H1 (cell line): ENCODE measurements at regions not wholly inside any gene's neighbourhood (a gene's known extent, or its start where the extent isn't known, plus 50 kb on each side); places are given as distances from the start of the nearest gene placed in this dataset.
A peak's percentile ranks its signal among the peaks of the same experiment; 100 is the strongest.

Experiments used
- CTCF ChIA-PET: fragments of 300-600 bp; sonication (Branson Sonifier 250); formaldehyde crosslinking; loops from one replicate; lab custom pipeline; 2021; ENCODE audit not compliant: partially characterized antibody; lab: Charles Lee
- POLR2A ChIA-PET: fragments of 300-600 bp; sonication (Branson Sonifier 250); formaldehyde crosslinking; loops from one replicate; lab custom pipeline; 2021; ENCODE audit warnings: inconsistent platforms; ENCODE audit not compliant: partially characterized antibody; lab: Charles Lee
- DNase-seq, 2 experiments: peaks; one replicate each; pipeline versions ENCODE4 v3.0.0 to v3.0.0-alpha.2; 2010 to 2022; ENCODE audit warnings: low spot score in 2 of 2, low read depth in 1 of 2, mixed read lengths in 1 of 2
- FAIRE-seq: peaks from 2 replicates; lab custom pipeline; 2011; peaks lifted over from hg19 to GRCh38; lab: Jason Lieb, UNC
- H2AFZ ChIP-seq: 2 replicates; pipeline ENCODE4 v1.8.1; 2012; ENCODE audit warnings: low read length, inconsistent platforms
- H2AK5ac ChIP-seq: 2 replicates; pipeline ENCODE4 v1.6.1; 2013; ENCODE audit warnings: low read depth, low read length
- H2BK120ac ChIP-seq: replicated peaks from 2 replicates; pipeline ENCODE3; 2013; ENCODE audit warnings: low read depth, low read length, inconsistent platforms
- H2BK12ac ChIP-seq: 2 replicates; pipeline ENCODE4 v1.6.1; 2013; ENCODE audit warnings: low read depth, low read length
- H2BK15ac ChIP-seq: 2 replicates; pipeline ENCODE4 v1.6.1; 2013; ENCODE audit warnings: low read length
- H2BK20ac ChIP-seq: 2 replicates; pipeline ENCODE4 v1.6.1; 2013; ENCODE audit warnings: low read length
- H2BK5ac ChIP-seq: 2 replicates; pipeline ENCODE4 v1.6.1; 2013; ENCODE audit warnings: low read depth, low read length
- H3K14ac ChIP-seq: 2 replicates; pipeline ENCODE4 v1.6.1; 2013; ENCODE audit warnings: inconsistent platforms; ENCODE audit not compliant: insufficient read length
- H3K18ac ChIP-seq: 2 replicates; pipeline ENCODE4 v1.6.1; 2013; ENCODE audit warnings: low read length; ENCODE audit errors: extremely low read depth
- H3K23ac ChIP-seq: 2 replicates; pipeline ENCODE4 v1.6.1; 2013; ENCODE audit warnings: inconsistent platforms; ENCODE audit not compliant: insufficient read length
- H3K23me2 ChIP-seq: 2 replicates; pipeline ENCODE4 v1.6.1; 2013; ENCODE audit warnings: low read depth, low read length
- H3K27ac ChIP-seq: 2 replicates; pipeline ENCODE4 v1.6.1; 2011; ENCODE audit warnings: low read depth, low read length, inconsistent platforms
- H3K27me3 ChIP-seq, 4 experiments: replicated peaks in 1 of 4; 1 replicate in 1 of 4; 2 replicates in 3 of 4; pipeline versions ENCODE4 v1.6.1 to v1.8.1; 2011 to 2013; ENCODE audit warnings: low read length in 3 of 4, mild to moderate bottlenecking in 3 of 4, inconsistent platforms in 2 of 4, mixed read lengths in 2 of 4, moderate library complexity in 1 of 4; ENCODE audit not compliant: control insufficient read depth in 3 of 4, insufficient read depth in 3 of 4; ENCODE audit errors: extremely low read depth in 1 of 4
- H3K36me3 ChIP-seq, 4 experiments: 2 replicates each; pipeline versions ENCODE4 v1.6.1 to v1.8.1; 2011 to 2013; ENCODE audit warnings: mild to moderate bottlenecking in 4 of 4, low read length in 3 of 4, moderate library complexity in 2 of 4, control low read depth in 1 of 4, inconsistent platforms in 1 of 4; ENCODE audit not compliant: insufficient read depth in 4 of 4, control insufficient read depth in 2 of 4
- H3K4ac ChIP-seq: replicated peaks from 2 replicates; pipeline ENCODE3; 2013; ENCODE audit warnings: low read length, low read depth, mixed read lengths, inconsistent platforms; ENCODE audit not compliant: insufficient read length
- H3K4me1 ChIP-seq, 4 experiments: replicated peaks in 1 of 4; 1 replicate in 1 of 4; 2 replicates in 3 of 4; pipeline versions ENCODE4 v1.6.1 to v1.8.1; 2011 to 2013; ENCODE audit warnings: low read length in 3 of 4, inconsistent platforms in 2 of 4, mixed read lengths in 1 of 4; ENCODE audit not compliant: insufficient read depth in 4 of 4, control insufficient read depth in 3 of 4
- H3K4me2 ChIP-seq, 2 experiments: 2 replicates each; pipeline versions ENCODE4 v1.6.1 to v1.8.1; 2011 to 2013; ENCODE audit warnings: low read depth in 2 of 2, low read length in 2 of 2, control low read depth in 1 of 2, inconsistent platforms in 1 of 2, mild to moderate bottlenecking in 1 of 2; ENCODE audit not compliant: insufficient read depth in 1 of 2
- H3K4me3 ChIP-seq, 4 experiments: fragments of 200-600, 300-600 bp in 1 of 4; sonication (generic), shearing (Covaris generic), sonication (Bioruptor Twin) in 1 of 4; 2 replicates each; pipeline versions ENCODE4 v1.5.1 to v1.8.1; 2011 to 2016; ENCODE audit warnings: low read length in 4 of 4, low read depth in 3 of 4, control low read depth in 2 of 4, inconsistent platforms in 2 of 4, mild to moderate bottlenecking in 2 of 4, mixed read lengths in 1 of 4, moderate library complexity in 1 of 4; ENCODE audit not compliant: insufficient read depth in 2 of 4; ENCODE audit errors: extremely low read depth in 1 of 4
- H3K56ac ChIP-seq: replicated peaks from 2 replicates; pipeline ENCODE3; 2013; ENCODE audit warnings: low read depth, mild to moderate bottlenecking, mixed read lengths, low read length, inconsistent platforms; ENCODE audit not compliant: insufficient read length
- H3K79me1 ChIP-seq: 2 replicates; pipeline ENCODE4 v1.6.1; 2013; ENCODE audit warnings: low read depth, low read length, control low read depth
- H3K79me2 ChIP-seq, 2 experiments: 2 replicates each; pipeline versions ENCODE4 v1.6.1 to v1.8.1; 2012 to 2013; ENCODE audit warnings: low read length in 2 of 2, mild to moderate bottlenecking in 2 of 2, inconsistent platforms in 1 of 2; ENCODE audit not compliant: insufficient read depth in 2 of 2, control insufficient read depth in 1 of 2
- H3K9ac ChIP-seq, 4 experiments: replicated peaks in 1 of 4; 1 replicate in 1 of 4; 2 replicates in 3 of 4; pipeline versions ENCODE4 v1.6.1 to v1.8.1; 2011 to 2013; ENCODE audit warnings: low read depth in 3 of 4, low read length in 3 of 4, control low read depth in 2 of 4, mild to moderate bottlenecking in 2 of 4, moderate library complexity in 2 of 4, inconsistent platforms in 1 of 4; ENCODE audit errors: extremely low read depth in 1 of 4
- H3K9me3 ChIP-seq, 2 experiments: 2 replicates each; pipeline versions ENCODE4 v1.6.1 to v1.8.1; 2012 to 2013; ENCODE audit warnings: mild to moderate bottlenecking in 2 of 2, moderate library complexity in 2 of 2, control low read depth in 1 of 2, inconsistent platforms in 1 of 2, low read depth in 1 of 2, low read length in 1 of 2, mixed read lengths in 1 of 2; ENCODE audit not compliant: insufficient read depth in 2 of 2
- H4K20me1 ChIP-seq, 2 experiments: replicated peaks in 1 of 2; 2 replicates each; pipeline versions ENCODE3 to v1.8.1; 2011 to 2013; ENCODE audit warnings: inconsistent platforms in 2 of 2, low read length in 2 of 2, mild to moderate bottlenecking in 1 of 2; ENCODE audit not compliant: insufficient read depth in 2 of 2, control insufficient read depth in 1 of 2
- H4K5ac ChIP-seq: 2 replicates; pipeline ENCODE4 v1.6.1; 2013; ENCODE audit warnings: low read length, low read depth, mixed read lengths, inconsistent platforms; ENCODE audit not compliant: insufficient read length
- H4K8ac ChIP-seq: 2 replicates; pipeline ENCODE4 v1.8.0; 2013; ENCODE audit warnings: mild to moderate bottlenecking, moderate library complexity, low read length, inconsistent platforms; ENCODE audit not compliant: insufficient read depth; ENCODE audit errors: extremely low read depth
- H4K91ac ChIP-seq: replicated peaks from 2 replicates; pipeline ENCODE3; 2013; ENCODE audit warnings: low read length, mixed read lengths, inconsistent platforms; ENCODE audit not compliant: insufficient read length
- EGR1 ChIP-seq: IDR thresholded peaks from 2 replicates; pipeline ENCODE4 v1.6.1; 2011; ENCODE audit warnings: low read depth, low read length, borderline replicate concordance
- RAD21 ChIP-seq, 2 experiments: IDR thresholded peaks in 1 of 2; conservative IDR thresholded peaks in 1 of 2; 2 replicates each; pipeline ENCODE4 v1.6.1; 2011; ENCODE audit warnings: low read depth in 2 of 2, low read length in 2 of 2, improper control_type of control experiment in 1 of 2, inconsistent platforms in 1 of 2, mild to moderate bottlenecking in 1 of 2, moderate library complexity in 1 of 2
- SIN3A ChIP-seq, 2 experiments: IDR thresholded peaks in 1 of 2; conservative IDR thresholded peaks in 1 of 2; 2 replicates each; pipeline ENCODE4 v1.6.1; 2011 to 2012; ENCODE audit warnings: low read length in 2 of 2, improper control_type of control experiment in 1 of 2, low read depth in 1 of 2, mild to moderate bottlenecking in 1 of 2
- SIRT6 ChIP-seq: IDR thresholded peaks from one replicate; pipeline ENCODE4 v1.7.1; 2012; ENCODE audit warnings: low read length, inconsistent platforms
- SP2 ChIP-seq: IDR thresholded peaks from 2 replicates; pipeline ENCODE4 v1.6.1; 2012; ENCODE audit warnings: mild to moderate bottlenecking, low read length, inconsistent platforms
- YY1 ChIP-seq: IDR thresholded peaks from 2 replicates; pipeline ENCODE4 v1.6.1; 2011; ENCODE audit warnings: low read depth, mild to moderate bottlenecking, low read length
- WGBS, 2 experiments: shearing (Covaris generic) in 1 of 2; methylation state at CpG; one replicate each; pipeline versions ENCODE4 v1.1.6 to v1.1.7; 2013 to 2015; ENCODE audit warnings: low lambda C conversion rate in 2 of 2, mixed read lengths in 2 of 2, inconsistent platforms in 1 of 2, low coverage in 1 of 2, missing lambda C conversion rate in 1 of 2; ENCODE audit not compliant: insufficient replicate concordance in 2 of 2, insufficient coverage in 1 of 2, insufficient read length in 1 of 2; ENCODE audit errors: extremely low coverage in 1 of 2, missing lambda C conversion rate in 1 of 2; 5-methylcytosine and 5-hydroxymethylcytosine counted together

- no peak overlapping the region for H2BK12ac ChIP-seq
- H2BK5ac ChIP-seq = no peak overlapping the region
- FAIRE-seq (no peak), DNase-seq (no peak)
- no peak overlapping the region for H3K4me2 ChIP-seq
- H3K23me2 ChIP-seq = no peaks in the 10 kb centered on the region
- POLR2A ChIA-PET = interaction anchor here (1.6 kb wide), 1 partner anchor 18 kb away, joined by 3 read pairs; no protein-coding TSS in a partner anchor
- no peak overlapping the region for H2BK20ac ChIP-seq
- no peaks in the 10 kb centered on the region for H3K27me3 ChIP-seq
- WGBS, 2 experiments = 91% methylated on average over 10 of the region's 10 CpGs; no CpG with 5 or more reads in 1 of the 2 experiments
- no peak overlapping the region for H3K56ac ChIP-seq
- CTCF ChIA-PET = interaction anchor here (0.5 to 0.6 kb wide), 2 partner anchors 30 to 147 kb away, joined by 3 to 4 read pairs; no protein-coding TSS in a partner anchor
- H3K79me2 ChIP-seq = no peaks in the 10 kb centered on the region
- no peak overlapping the region for H3K18ac ChIP-seq
- no peaks in the 10 kb centered on the region for H4K20me1 ChIP-seq
- H3K4me3 ChIP-seq = no peak overlapping the region
- no peak overlapping the region for H3K14ac ChIP-seq
- H3K79me1 ChIP-seq = no peaks in the 10 kb centered on the region; the same call in 1 of the 2 replicates
- no peaks in the 10 kb centered on the region for H3K36me3 ChIP-seq
- peaks cover 0 to 4% (median 0%) of the 10 kb centered on the region in 4 experiments; a peak in 2 of 7 replicates for H3K4me1 ChIP-seq
- H3K23ac ChIP-seq = no peak overlapping the region
- no peaks in the 10 kb centered on the region for H3K9me3 ChIP-seq
- H4K8ac ChIP-seq = no peak overlapping the region
- no peak overlapping the region for H3K9ac ChIP-seq
- TF ChIP-seq RAD21 (IDR thresholded peaks at IDR 0.05 in 1 of 2, conservative IDR thresholded peaks at IDR 0.05 in 1 of 2; ENCODE audit: low read depth in 2 of 2, low read length in 2 of 2) = no peak
- no peak for TF ChIP-seq SIN3A (conservative IDR thresholded peaks at IDR 0.05 in 1 of 2, IDR thresholded peaks at IDR 0.05 in 1 of 2; ENCODE audit: low read depth in 1 of 2, low read length in 2 of 2)
- TF ChIP-seq SP2 = no peak
- TF ChIP-seq YY1 = no peak
- no peak for TF ChIP-seq SIRT6
- no peak for TF ChIP-seq EGR1
- H3K27ac ChIP-seq = no peak overlapping the region; the same call in 1 of the 2 replicates
- no peak overlapping the region for H3K4ac ChIP-seq
- peak overlapping the region; percentile 76; the same call in 1 of the 2 replicates for H2AFZ ChIP-seq
- H2BK120ac ChIP-seq = no peak overlapping the region
- H2AK5ac ChIP-seq = no peak overlapping the region
- no peak overlapping the region for H4K91ac ChIP-seq
- no peak overlapping the region for H4K5ac ChIP-seq
- no peak overlapping the region for H2BK15ac ChIP-seq
Observed at GRCh38 chr10:74765465-74765975, 60.9 kb upstream of the KAT6B start.
